GM21526 (cell line): ENCODE measurements at regions not wholly inside any gene's neighbourhood (a gene's known extent, or its start where the extent isn't known, plus 50 kb on each side); places are given as distances from the start of the nearest gene placed in this dataset.
"Not testable (repeated sequence)": the region's sequence is repeated elsewhere in the genome, so short reads cannot be mapped to it uniquely, and the experiment has no call there.

Experiments
- ATAC-seq: cut with Tn5 transposase; IDR thresholded peaks from one replicate; pipeline ENCODE4 v1.9.1; 2021; ENCODE audit warnings: moderate library complexity; ENCODE audit not compliant: unreplicated experiment, low FRiP score

DNA sequence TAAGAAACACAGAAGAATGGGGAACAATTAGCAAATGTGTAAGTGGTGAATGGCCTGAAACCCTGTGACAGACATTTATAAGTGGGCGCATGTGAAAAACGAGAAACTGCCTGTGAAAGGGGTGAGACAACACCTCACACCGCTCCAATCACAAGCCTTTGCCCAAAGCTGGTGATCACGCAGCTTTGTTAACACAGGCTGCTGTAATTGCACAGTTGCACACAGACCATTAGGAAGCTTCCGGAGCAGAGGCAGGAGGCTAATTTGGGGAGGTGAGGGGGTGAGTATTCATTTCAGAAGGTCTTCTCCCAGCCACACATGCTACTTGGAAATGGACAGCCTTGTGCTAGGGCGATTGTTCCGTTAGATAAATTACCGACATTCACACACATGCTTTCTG is 294.0 kb downstream of the MED10 start:
- no peak for ATAC-seq

DNA sequence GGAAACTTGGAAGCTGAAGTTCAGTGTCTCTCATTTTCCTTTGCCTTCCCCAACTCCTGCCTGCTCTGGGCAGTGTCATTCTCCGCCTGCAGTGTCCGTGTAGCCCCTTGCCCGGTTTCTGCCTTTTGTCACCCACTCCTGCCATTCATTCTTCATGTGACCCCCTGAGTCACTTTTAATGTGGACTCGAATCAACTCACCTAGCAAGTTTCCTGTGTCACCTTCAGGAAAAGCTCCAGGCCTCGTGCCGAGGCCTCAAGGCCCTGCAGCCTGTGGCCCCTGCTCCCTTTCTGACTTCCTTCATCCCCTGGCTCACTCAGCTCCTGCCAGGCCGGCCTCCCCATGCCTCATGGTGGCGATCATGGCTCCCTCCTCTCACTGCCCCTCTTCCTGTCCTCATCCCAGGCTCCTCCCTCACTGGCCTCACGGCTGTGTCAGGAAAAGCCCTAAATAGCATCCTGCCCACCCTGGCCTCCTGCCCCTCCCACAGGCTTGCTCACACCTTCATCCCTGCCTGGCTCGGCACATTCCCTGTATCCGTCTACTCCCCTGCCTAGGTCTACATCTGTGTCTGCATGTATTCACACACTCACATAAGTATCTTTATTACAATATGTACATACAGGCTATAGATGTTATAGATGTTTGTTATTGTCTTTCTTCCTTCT is 294.9 kb downstream of the MED10 start:
- no peak for ATAC-seq

DNA sequence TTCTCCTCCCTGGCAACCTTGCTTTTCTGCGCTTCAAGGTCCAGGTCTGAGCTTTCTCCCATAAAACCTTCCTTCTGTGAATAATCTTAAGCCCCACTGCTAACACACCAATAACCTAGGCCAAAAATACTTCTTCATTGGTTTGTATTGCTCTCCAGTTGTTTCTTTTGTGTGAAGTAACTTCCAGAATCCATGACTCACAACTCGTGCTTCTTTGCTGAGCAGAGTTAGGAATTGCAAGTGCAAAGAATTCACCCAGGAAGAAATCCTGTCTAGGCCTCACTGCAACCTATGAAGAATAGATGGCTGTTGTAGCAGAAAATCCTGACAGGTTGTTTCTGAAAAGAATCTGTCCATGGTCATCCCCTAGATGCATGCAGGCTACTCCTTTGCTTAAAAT is 295.7 kb downstream of the MED10 start:
- ATAC-seq = no peak

DNA sequence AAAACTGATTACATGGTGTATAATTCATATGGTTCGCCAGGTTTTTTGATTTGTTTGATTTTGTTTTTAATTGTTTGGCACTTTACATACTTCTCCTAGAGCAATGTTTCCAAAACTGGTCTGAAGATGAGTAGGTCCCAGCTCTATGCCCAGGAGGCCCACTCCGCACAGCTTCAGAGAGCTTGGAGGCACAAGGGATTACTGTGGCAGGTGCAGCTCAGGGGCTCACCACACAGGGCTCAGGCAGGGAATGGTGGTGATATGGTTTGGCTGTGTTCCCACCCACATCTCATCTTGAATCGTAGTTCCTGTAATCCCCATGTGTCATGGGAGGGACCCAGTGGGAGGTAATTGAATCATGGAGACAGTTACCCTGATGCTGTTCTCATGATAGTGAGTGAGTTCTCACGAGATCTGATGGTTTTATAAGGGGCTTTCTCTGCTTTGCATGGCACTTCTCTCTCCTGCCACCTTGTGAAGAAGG is 296.6 kb downstream of the MED10 start:
- no peak for ATAC-seq

DNA sequence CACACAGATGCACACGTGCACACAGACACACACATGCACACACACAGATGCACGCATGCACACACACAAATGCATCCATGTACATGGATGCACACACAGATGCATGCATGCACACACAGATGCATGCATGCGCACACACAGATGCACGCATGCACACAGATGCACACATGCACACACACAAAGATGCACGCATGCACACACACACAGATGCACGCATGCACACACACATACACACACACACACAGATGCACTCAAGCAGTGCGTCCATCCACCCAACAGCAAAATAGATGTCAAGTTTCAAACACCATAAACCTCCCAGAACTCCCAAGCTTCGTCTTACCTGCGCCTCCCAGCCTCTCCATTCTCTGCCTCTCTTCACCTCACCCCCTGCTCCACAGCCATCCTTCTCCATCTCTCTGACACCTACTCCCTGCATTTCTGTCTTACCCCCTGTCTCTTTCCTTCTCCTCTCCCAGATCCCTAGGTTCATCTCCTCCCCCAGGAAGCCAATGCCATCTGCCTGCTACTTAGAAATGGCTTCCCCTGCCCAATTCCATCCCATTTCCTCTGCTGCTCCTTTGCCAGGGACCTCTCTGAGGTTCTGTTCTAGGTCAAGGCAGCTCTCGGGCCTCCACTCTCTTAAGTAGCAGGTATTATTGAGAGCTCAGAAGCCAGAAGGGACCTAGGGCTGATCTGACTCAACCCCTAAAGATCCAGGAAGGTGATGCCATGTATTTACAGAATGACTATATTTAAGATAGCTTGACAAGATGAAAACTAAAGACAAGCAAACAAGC is 297.2 kb downstream of the MED10 start:
- ATAC-seq = no peak

DNA sequence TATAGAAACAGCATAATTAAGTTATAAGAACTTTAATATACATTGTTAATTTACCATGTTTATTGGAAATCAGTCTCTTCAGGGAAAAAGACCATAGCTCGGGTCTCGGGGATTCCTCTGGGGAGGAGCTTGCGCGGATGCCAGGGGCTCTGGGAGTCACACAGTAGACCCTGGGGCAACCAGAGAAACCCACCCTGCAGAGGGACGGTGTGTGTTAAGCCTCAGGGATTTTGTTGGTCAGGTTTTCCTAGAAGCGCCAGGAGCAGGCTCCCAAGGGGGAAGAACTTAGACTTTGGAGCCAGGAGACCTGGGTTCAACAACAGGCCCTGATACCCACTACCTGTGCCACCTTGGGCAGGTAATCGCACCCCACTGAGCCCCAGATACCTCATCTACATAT is 297.9 kb downstream of the MED10 start:
- no peak for ATAC-seq

DNA sequence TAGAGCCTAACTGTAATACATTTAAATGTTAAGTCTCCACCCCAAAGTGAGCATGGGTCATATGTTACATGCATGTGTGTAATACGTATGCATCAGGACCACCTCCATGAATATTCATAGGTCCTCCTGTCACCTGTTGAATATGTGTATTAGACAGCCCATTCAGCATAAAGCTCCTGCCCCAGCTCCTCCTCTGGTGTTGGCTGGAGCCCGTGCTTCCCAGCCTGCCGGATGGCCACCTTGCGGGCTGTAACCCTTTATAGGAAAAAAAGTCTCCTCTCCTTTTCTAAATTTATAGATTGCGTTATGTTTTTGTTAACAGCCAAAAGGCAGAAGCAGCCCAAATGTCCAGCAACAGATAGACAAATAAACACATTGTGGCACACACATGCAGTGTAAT is 299.5 kb downstream of the MED10 start:
- no peak for ATAC-seq

DNA sequence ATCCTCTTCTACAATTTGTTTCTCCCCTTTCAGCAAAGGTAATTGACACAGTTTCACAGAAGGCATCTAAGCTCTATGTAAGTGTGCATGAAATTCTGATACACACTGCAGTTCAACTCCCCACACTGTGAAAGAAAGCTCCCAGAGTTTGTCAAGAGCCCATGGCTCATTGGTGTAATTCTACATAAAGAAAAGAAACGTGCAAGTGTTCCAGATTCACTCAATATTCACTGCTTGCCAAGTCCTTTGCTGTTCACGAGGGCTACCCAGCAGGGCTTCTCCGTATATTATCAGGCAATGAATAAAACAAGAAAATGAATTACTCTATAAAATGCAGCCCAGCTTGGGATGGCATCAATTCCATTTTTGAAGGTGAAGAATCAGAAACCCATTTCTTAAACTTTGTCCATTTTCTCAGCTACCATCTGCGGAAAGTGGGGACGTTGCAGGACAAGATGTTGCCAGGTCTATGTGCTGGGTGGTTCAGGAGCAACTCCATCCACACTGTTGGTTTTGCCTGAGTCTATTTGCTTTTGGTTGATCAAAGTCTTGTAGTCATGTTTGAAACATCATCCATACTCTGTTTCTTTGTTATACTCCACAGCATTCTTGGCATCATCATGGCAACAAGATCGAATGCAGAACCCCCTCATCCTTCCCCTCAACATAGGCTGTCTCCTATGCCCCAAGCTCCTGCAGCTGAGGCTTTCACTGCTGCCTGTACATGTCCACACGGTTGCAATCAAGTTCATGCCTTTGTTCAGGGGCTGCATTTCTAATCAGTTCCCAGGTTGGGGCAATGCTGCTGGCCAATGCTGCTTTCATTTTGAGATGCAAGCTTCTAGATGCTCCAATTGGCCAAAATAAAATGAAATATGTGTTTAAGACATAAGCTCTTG is 301.8 kb downstream of the MED10 start:
- no peak for ATAC-seq

DNA sequence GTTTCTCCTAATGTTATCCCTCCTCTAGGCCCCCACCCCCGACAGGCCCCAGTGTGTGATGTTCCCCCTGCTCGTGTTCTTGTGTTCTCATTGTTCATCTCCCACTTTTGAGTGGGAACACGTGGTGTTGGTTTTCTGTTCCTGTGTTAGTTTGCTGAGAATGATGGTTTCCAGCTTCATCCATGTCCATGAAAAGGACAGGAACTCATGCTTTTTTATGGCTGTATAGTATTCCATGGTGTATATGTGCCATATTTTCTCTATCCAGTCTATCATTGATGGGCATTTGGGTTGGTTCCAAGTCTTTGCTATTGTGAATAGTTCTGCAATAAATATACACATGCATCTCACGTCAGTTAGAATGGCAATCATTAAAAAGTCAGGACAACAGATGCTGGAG is 305.9 kb downstream of the MED10 start:
- ATAC-seq = not testable (repeated sequence)

DNA sequence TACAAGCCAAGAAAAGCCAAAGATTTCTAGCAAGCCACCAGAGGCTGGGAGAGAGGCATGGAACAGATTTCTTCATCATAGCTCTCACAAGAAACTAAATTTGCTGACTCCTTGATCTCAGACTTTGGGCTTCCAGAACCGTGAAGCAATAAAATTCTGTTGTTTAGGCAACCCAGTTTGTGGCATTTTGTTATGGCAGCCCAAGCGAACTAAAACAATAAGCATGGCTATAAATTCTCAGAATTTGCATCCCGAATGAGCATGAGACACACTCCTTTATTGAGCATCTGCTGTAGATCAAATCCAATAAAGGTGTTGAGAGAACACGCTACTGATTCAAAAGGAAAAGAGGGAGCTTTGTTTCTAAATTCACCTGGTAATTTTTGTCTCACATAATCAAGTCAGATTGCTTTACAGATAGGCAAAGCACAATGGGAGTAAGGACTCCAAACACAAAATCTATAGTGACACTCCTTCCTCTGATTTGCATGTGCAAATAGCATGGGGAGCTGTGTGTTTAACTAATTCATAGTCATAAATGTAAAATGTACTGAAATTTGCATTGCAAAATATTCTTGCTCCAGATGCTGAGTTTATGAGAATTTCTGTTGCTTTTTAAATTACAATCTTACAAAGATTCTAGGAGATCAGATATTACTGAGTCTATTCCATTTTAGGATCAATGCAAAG is 308.7 kb downstream of the MED10 start:
- no peak for ATAC-seq

DNA sequence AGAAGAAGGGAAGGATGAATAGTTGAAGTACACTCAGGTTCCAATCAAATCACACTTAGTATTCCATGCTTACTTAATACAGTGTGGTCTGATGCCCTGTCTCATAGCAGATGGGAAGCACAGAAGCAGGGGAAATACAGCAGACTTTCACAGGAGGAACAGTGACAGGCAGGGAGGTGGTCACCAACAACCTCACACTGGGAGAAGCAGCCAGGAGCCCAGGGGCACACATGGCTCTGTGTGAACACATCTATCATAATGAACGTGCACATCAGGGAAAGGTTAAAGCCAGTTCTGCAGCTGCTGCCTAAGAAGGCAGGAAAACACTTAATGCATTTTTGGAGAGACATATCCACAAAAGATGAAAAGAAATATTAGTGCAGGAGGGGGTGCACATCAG is 312.3 kb downstream of the MED10 start:
- ATAC-seq = no peak

DNA sequence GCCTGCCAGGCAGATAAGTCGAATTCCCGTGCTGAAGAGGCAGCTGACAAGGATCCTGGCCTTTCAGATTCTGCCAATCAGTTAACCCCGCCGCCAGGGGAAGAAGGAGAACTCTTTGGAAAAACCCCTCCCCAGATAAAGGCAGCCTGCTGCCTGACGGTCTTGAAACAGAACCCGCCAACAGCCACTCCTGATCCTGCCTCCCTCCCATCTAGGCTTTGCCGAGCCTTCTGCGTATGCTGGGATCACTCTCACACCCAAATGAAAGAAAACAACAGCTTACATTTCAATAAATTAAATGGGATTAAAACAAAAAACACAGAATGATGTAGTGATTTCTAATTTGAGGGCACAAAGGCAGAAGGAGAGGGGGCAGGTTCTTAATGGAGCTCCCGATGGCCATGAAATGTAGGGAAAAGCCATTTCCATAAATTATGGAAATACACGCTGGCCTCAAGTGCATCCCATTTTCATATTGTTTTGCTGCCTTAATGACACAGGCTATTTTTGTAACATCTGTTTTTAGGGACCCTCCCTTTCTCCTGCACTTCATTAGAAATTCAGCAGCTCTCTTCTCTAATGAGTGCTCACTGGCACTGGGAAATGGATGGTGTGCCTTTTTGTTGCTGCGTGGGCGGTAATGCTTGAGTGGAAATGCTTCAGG is 319.1 kb downstream of the MED10 start:
- ATAC-seq = no peak

DNA sequence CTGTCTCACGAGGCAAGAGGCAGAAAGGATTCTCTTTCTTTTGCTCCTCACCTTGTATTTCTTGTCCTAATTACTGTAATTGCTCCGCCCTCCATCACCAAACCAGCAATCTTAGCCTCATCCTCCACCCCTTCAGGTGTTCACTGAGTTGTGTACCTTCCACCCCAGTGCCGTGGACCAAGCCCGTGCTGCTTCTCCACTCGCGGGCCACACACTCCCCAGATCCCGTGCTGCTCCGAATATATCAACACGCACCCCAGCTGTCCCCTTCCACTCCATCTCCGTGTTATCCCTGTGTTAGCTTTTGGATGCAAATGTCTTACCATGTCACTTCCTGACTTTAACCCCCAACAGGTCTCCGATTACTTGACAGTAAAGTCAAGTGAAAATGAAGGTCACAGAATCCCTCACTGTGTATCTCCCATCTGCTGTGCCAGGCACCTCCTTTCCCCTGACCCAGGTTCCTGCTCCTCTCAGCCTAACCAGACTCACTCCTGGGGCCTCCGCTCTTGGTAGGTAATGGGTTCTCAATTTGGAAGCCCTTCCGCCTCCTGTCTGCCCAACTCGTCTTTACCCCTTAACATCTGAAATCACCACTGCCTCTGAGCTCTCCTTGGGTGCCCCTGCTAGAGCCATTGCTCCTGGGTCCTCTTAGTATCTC is 320.2 kb downstream of the MED10 start:
- no peak for ATAC-seq

DNA sequence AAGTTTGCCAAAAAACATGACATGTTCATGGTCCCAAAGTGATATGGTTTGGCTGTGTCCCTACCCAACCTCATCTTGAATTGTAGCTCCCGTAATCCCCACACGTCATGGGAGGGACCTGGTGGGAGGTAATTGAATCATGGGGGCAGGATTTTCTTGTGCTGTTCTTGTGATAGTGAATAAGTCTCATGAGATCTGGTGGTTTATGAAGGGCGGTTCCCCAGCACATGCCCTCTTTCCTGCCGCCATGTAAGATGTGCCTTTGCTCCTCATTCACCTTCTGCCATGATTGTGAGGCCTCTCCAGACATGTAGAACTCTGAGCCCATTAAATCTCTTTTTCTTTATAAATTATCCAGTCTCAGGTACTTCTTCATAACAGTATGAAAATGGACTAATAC is 322.1 kb downstream of the MED10 start:
- ATAC-seq = no peak

DNA sequence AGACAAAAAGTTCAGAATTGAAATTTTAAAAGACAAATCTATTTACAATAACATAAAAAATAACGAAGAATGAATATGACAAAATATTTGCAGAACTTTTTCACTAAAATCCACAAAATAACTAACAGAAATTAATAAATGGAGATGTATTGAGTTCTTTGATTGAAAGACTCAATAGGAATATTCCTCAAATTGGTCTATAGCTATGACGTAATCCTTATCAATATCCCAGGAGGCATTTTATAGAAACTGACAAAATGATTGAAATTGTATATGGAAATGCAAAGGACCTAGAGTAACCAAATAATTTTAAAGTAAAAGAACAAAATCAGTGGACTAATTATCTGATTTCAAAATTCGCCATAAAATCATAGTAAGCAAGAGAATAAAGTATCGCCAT is 328.7 kb downstream of the MED10 start:
- ATAC-seq = no peak

DNA sequence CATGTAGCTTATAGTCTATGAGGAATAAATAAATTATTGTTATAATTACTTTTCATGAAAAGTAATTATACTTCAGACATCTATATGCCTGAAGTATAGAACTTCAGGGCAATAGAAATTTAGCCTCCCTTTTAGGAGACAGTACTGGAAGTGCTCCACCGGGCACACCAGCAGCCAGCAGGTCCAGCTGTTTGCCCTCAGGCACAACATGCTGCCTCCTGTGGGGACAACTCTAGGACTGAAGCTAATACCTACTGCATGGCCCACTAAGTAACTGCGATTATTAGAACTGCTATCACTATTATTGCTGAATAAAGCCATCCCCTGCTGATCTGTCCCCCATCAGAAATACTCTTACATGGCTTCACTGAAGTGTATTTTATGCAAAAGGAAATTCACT is 329.6 kb downstream of the MED10 start:
- ATAC-seq = no peak

DNA sequence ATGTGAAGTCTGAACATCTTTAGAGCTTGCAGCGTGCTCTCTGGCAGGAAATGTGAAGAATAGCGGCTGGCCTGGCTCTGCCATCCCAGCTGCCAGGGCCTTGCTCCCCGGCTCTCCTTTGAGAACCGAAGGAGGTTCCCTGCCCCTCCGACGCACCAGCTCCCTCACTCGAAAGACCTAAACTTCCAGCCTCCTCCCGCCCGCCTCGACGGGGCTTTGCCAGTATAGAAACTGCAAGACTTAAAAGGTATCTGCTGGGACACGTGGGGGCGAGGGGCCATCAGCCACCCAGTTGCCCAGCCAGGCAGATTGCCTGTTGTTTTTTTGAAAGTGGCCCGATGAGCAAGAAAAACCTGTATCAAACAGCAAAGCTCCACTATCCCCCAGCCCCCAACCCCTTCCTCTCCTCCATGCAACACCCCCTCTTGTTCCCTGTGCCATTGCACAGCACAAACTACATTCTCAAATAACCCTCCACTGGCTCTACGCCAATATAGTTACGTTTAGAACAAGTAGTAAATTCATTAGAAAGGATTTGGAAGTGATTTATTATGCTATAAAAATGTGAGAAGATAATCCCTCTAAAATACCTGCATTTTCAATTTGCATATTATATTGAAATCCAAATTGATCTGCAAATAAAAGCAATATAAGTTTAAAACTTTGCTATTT is 331.9 kb downstream of the MED10 start:
- ATAC-seq = no peak

DNA sequence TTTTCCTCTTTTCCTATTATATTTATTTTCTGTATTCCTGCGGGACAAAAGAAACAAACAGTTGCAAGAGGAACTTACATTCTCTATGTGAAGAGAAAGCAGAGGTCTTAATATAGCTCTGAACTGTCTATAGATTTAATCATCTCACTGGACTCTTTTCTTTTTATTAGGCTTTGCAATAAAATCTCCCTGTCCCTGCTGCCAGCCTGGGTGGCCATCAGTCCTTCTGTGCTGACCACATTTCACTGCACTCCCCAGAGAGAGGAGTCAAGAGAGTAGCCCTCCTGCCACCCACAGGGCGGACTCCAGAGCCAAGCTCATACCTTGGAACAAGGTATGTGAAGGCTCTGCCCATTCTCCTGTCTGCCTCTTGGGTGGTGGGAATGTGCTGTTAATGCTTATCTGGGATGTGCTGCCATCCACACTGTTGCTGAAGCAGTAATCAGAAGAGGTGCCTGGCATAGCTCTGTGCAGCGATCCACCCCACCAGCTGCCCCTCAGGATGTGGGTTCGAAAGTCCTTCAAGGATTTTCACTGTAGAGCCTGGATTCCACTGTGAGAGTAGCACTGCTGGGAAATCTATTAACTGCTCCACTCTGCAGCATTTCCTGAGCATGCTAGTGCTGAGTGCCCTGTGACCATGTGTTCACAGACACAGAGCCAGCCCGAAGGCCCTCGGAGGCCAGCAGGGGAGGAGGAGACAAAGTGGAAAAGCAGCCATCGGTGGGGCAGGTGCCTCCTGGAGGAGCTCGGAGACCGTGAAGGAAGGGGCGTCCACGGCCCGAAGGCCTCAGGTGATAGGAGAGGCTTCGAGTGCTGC is 334.6 kb downstream of the MED10 start:
- no peak for ATAC-seq
